ENCODE measurements at regions not wholly inside any gene's neighbourhood (a gene's known extent, or its start where the extent isn't known, plus 50 kb on each side); places are given as distances from the start of the nearest gene placed in this dataset.

DNA sequence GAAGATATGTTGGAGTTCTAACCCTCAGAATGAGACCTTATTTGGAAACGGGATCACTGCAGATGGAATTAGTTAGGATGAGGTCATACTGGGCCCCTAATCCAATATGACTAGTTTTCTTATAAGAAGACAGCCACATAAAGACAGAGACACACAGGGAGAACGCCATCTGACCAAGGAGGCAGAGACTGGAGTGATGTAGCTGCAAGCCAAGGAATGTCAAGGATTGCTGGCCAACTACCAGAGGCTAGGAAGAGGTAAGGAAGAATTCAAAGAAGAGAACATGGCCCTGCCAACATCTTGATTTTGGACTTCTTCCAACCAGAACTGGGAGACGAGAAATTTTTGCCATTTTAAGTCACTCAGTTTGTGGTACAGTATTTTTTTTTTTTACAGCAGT, 152.8 kb upstream of the DIPK2B start:
- no peak for DNase-seq (ENCODE audit: low read depth, low spot score)
- Histone ChIP-seq H3K27me3 (ENCODE audit: control insufficient read depth, extremely low read depth, insufficient read depth, low read length) (no peaks in the 10 kb centered on the region), H4K20me1 (ENCODE audit: control insufficient read depth, extremely low read depth, insufficient read depth, low read length) (no peaks in the 10 kb centered on the region), H3K4me1 (ENCODE audit: control insufficient read depth, extremely low read depth, insufficient read depth, low read length) (no peaks in the 10 kb centered on the region), H3K4me2 (ENCODE audit: control insufficient read depth, extremely low read depth, insufficient read depth, low read depth, low read length) (no peak overlapping the region), H3K4me3 (ENCODE audit: control insufficient read depth in 2 of 3, extremely low read depth in 1 of 3, insufficient read depth in 2 of 3, low read depth in 1 of 3, low read length in 3 of 3) (no peak overlapping the region), H3K79me2 (ENCODE audit: control insufficient read depth, insufficient read depth, low read length) (no peaks in the 10 kb centered on the region), H3K27ac (ENCODE audit: control insufficient read depth, insufficient read depth, low read length) (no peak overlapping the region), H2AFZ (ENCODE audit: control insufficient read depth, low read length) (no peak overlapping the region), H3K36me3 (ENCODE audit: control insufficient read depth in 2 of 2, extremely low read depth in 1 of 2, insufficient read depth in 2 of 2, low read length in 2 of 2) (no peaks in the 10 kb centered on the region), H3K9ac (ENCODE audit: control insufficient read depth, extremely low read depth, insufficient read depth, low read length) (no peak overlapping the region), H3K9me3 (ENCODE audit: control insufficient read depth, low read depth, low read length) (no peaks in the 10 kb centered on the region), H3K9me1 (ENCODE audit: control insufficient read depth, extremely low read depth, insufficient read depth, low read length) (no peaks in the 10 kb centered on the region)
- TF ChIP-seq EZH2 (IDR thresholded peaks at IDR 0.05; ENCODE audit: low read length): no peak
- TF ChIP-seq, protein P1, sequence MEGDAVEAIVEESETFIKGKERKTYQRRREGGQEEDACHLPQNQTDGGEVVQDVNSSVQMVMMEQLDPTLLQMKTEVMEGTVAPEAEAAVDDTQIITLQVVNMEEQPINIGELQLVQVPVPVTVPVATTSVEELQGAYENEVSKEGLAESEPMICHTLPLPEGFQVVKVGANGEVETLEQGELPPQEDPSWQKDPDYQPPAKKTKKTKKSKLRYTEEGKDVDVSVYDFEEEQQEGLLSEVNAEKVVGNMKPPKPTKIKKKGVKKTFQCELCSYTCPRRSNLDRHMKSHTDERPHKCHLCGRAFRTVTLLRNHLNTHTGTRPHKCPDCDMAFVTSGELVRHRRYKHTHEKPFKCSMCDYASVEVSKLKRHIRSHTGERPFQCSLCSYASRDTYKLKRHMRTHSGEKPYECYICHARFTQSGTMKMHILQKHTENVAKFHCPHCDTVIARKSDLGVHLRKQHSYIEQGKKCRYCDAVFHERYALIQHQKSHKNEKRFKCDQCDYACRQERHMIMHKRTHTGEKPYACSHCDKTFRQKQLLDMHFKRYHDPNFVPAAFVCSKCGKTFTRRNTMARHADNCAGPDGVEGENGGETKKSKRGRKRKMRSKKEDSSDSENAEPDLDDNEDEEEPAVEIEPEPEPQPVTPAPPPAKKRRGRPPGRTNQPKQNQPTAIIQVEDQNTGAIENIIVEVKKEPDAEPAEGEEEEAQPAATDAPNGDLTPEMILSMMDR (optimal IDR thresholded peaks at IDR 0.05 in 1 of 3, IDR thresholded peaks at IDR 0.05 in 1 of 3, conservative IDR thresholded peaks at IDR 0.05 in 1 of 3; ENCODE audit: extremely low read depth in 1 of 3, insufficient read depth in 2 of 3, low read length in 3 of 3): no peak
- dilution Hi-C loops (cut with MboI; ENCODE audit: extremely low pct_ligation_motif_present, low sequenced_read_pairs): no loop called here
- no peak for FAIRE-seq

DNA sequence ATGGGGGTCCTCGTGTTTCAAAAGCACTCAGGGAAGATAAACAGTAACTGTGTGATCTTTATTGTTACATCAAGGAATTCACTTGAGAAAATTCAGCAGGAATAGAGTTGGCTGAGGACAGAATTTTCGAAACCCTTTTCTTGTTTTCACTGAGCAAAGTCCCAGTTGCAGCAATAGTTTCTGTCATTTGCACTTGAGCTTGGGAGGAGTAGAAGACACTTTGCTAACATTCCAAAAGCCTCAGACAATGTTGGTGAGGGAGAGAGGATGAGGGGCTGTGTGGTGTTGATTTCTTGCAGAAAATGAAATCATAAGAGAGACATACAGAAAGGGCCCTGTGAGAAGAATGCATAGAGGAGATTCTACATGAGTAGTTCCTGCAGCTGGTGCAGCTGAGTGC, 151.9 kb upstream of the DIPK2B start:
- Histone ChIP-seq H3K27ac (ENCODE audit: control insufficient read depth, insufficient read depth, low read length) (no peak overlapping the region), H3K9me3 (ENCODE audit: control insufficient read depth, low read depth, low read length) (no peaks in the 10 kb centered on the region), H3K36me3 (ENCODE audit: control insufficient read depth in 2 of 2, extremely low read depth in 1 of 2, insufficient read depth in 2 of 2, low read length in 2 of 2) (no peaks in the 10 kb centered on the region), H2AFZ (ENCODE audit: control insufficient read depth, low read length) (no peak overlapping the region), H3K27me3 (ENCODE audit: control insufficient read depth, extremely low read depth, insufficient read depth, low read length) (no peaks in the 10 kb centered on the region), H3K4me2 (ENCODE audit: control insufficient read depth, extremely low read depth, insufficient read depth, low read depth, low read length) (no peak overlapping the region), H4K20me1 (ENCODE audit: control insufficient read depth, extremely low read depth, insufficient read depth, low read length) (no peaks in the 10 kb centered on the region), H3K4me1 (ENCODE audit: control insufficient read depth, extremely low read depth, insufficient read depth, low read length) (no peaks in the 10 kb centered on the region), H3K9ac (ENCODE audit: control insufficient read depth, extremely low read depth, insufficient read depth, low read length) (no peak overlapping the region), H3K79me2 (ENCODE audit: control insufficient read depth, insufficient read depth, low read length) (no peaks in the 10 kb centered on the region), H3K4me3 (ENCODE audit: control insufficient read depth in 2 of 3, extremely low read depth in 1 of 3, insufficient read depth in 2 of 3, low read depth in 1 of 3, low read length in 3 of 3) (no peak overlapping the region), H3K9me1 (ENCODE audit: control insufficient read depth, extremely low read depth, insufficient read depth, low read length) (no peaks in the 10 kb centered on the region)
- no peak for TF ChIP-seq EZH2 (IDR thresholded peaks at IDR 0.05; ENCODE audit: low read length)
- TF ChIP-seq, protein P1 (optimal IDR thresholded peaks at IDR 0.05 in 1 of 3, IDR thresholded peaks at IDR 0.05 in 1 of 3, conservative IDR thresholded peaks at IDR 0.05 in 1 of 3; ENCODE audit: extremely low read depth in 1 of 3, insufficient read depth in 2 of 3, low read length in 3 of 3): no peak
- peak; percentile 32 for FAIRE-seq
- dilution Hi-C loops (cut with MboI; ENCODE audit: extremely low pct_ligation_motif_present, low sequenced_read_pairs): no loop called here
- DNase-seq (ENCODE audit: low read depth, low spot score): no peak
